GM12878 (cell line): ENCODE measurements at regions not wholly inside any gene's neighbourhood (a gene's known extent, or its start where the extent isn't known, plus 50 kb on each side); places are given as distances from the start of the nearest gene placed in this dataset.

Experiments
- CHD1 ChIP-seq: IDR thresholded peaks from 2 replicates; pipeline ENCODE4 v1.6.1; 2012; ENCODE audit warnings: low read depth, low read length, improper control_type of control experiment
- CHD2 ChIP-seq: IDR thresholded peaks from 2 replicates; pipeline ENCODE4 v1.6.1; 2011; ENCODE audit warnings: low read depth, low read length, improper control_type of control experiment, borderline replicate concordance
- CTCF ChIP-seq, 3 experiments: IDR thresholded peaks in 2 of 3; conservative IDR thresholded peaks in 1 of 3; 2 replicates each; pipeline ENCODE4 v1.5.1; 2011; ENCODE audit warnings: low read depth in 3 of 3, low read length in 3 of 3, mild to moderate bottlenecking in 3 of 3, control low read depth in 2 of 3, moderate library complexity in 2 of 3, inconsistent platforms in 1 of 3, mixed read lengths in 1 of 3; ENCODE audit not compliant: control insufficient read depth in 2 of 3, insufficient read depth in 1 of 3; ENCODE audit errors: extremely low read depth in 1 of 3
- IKZF2 ChIP-seq, 2 experiments: fragments of 450-650 bp; IDR thresholded peaks; 2 replicates each; pipeline ENCODE4 v1.6.1; 2017; ENCODE audit warnings: mild to moderate bottlenecking in 2 of 2, moderate library complexity in 2 of 2
- POLR2A ChIP-seq: IDR thresholded peaks from 2 replicates; pipeline ENCODE4 v1.6.1; 2011; ENCODE audit warnings: low read depth, mild to moderate bottlenecking, low read length

GRCh38 chr11:112634995-112635737 is 326.1 kb upstream of the NCAM1 start:
- no peak for TF ChIP-seq CHD1
- no peak for TF ChIP-seq IKZF2 (IDR thresholded peaks at IDR 0.05)
- TF ChIP-seq CTCF (IDR thresholded peaks at IDR 0.05 in 2 of 3, conservative IDR thresholded peaks at IDR 0.05 in 1 of 3; ENCODE audit: control insufficient read depth in 2 of 3, extremely low read depth in 1 of 3, insufficient read depth in 1 of 3, low read depth in 3 of 3, low read length in 3 of 3) = no peak
- TF ChIP-seq POLR2A = no peak
- TF ChIP-seq CHD2 = no peak
